Erythroblast (primary cell): ENCODE measurements at regions not wholly inside any gene's neighbourhood (a gene's known extent, or its start where the extent isn't known, plus 50 kb on each side); places are given as distances from the start of the nearest gene placed in this dataset.

Experiments used
- GATA1 ChIP-seq: IDR thresholded peaks from 2 replicates; pipeline ENCODE4 v1.6.1; 2011; ENCODE audit warnings: low read depth, mild to moderate bottlenecking, control low read depth, low read length, moderate library complexity
- POLR2A ChIP-seq: IDR thresholded peaks from 2 replicates; pipeline ENCODE4 v1.6.1; 2011; ENCODE audit warnings: mild to moderate bottlenecking, low read length

DNA sequence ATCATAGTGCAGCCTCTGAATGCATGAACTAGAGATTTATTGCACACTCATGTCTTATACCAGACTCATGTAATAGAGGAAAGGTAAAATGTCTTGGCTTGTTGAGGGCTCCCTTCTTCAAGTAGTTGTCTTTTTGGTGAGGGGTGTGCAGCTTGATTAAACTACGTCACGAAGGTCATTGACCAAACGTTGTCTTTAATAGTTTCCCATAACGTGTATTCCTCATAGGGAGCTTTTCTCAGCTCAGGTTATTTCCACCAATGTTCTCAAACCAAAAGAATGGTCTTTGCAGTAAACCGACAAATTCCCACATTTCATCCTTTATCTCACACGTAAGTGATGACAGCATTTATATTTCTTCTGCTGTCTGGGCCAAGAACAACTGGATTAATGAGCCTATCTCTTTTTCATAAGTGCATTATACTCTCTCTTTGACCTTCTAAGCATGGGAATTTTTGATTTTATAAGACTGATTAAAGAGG, 547.7 kb upstream of the ZEB2 start:
- TF ChIP-seq POLR2A = no peak
- no peak for TF ChIP-seq GATA1
